HG03439 (cell line): ENCODE measurements at regions not wholly inside any gene's neighbourhood (a gene's known extent, or its start where the extent isn't known, plus 50 kb on each side); places are given as distances from the start of the nearest gene placed in this dataset.

Experiments
- ATAC-seq: cut with Tn5 transposase; IDR thresholded peaks from one replicate; pipeline ENCODE4 v1.9.1; 2021; ENCODE audit warnings: mild to moderate bottlenecking, moderate library complexity; ENCODE audit not compliant: unreplicated experiment

GRCh38 chr7:145665499-145666258 lies 450.9 kb upstream of the CNTNAP2 start:
- no peak for ATAC-seq

GRCh38 chr7:145655666-145656065 lies 460.9 kb upstream of the CNTNAP2 start:
- no peak for ATAC-seq

- no peak for ATAC-seq
These were observed 471.5 kb upstream of the CNTNAP2 start for GRCh38 chr7:145645135-145645515.

- no peak for ATAC-seq
These were observed 472.0 kb upstream of the CNTNAP2 start for GRCh38 chr7:145644426-145645134.

- ATAC-seq: no peak
These were observed 472.6 kb upstream of the CNTNAP2 start for GRCh38 chr7:145643981-145644380.

- no peak for ATAC-seq
These were observed 483.1 kb upstream of the CNTNAP2 start for GRCh38 chr7:145633513-145633912.

- no peak for ATAC-seq
These were observed 492.0 kb upstream of the CNTNAP2 start for GRCh38 chr7:145624618-145625017.

- no peak for ATAC-seq
These were observed 510.6 kb upstream of the CNTNAP2 start for GRCh38 chr7:145605963-145606362.

GRCh38 chr7:145599376-145599775 lies 517.2 kb upstream of the CNTNAP2 start:
- no peak for ATAC-seq

- ATAC-seq: no peak
These were observed 532.2 kb upstream of the CNTNAP2 start for GRCh38 chr7:145584401-145584800.

GRCh38 chr7:145582742-145583303 lies 533.8 kb upstream of the CNTNAP2 start:
- ATAC-seq: no peak

- ATAC-seq: no peak
These were observed 558.8 kb upstream of the CNTNAP2 start for GRCh38 chr7:145557805-145558204.

- ATAC-seq: no peak
These were observed 573.4 kb upstream of the CNTNAP2 start for GRCh38 chr7:145543242-145543641.

GRCh38 chr7:145539910-145540309 lies 576.7 kb upstream of the CNTNAP2 start:
- no peak for ATAC-seq

GRCh38 chr7:145534301-145534700 lies 582.3 kb upstream of the CNTNAP2 start:
- no peak for ATAC-seq

- no peak for ATAC-seq
These were observed 596.3 kb upstream of the CNTNAP2 start for GRCh38 chr7:145520284-145520683.

- no peak for ATAC-seq
These were observed 605.6 kb upstream of the CNTNAP2 start for GRCh38 chr7:145511004-145511403.

- no peak for ATAC-seq
These were observed 618.6 kb upstream of the CNTNAP2 start for GRCh38 chr7:145497911-145498525.

GRCh38 chr7:145490356-145490755 lies 626.2 kb upstream of the CNTNAP2 start:
- ATAC-seq: no peak

GRCh38 chr7:145489609-145490008 lies 627.0 kb upstream of the CNTNAP2 start:
- ATAC-seq: no peak

- ATAC-seq: no peak
These were observed 627.8 kb upstream of the CNTNAP2 start for GRCh38 chr7:145488816-145489215.

- no peak for ATAC-seq
These were observed 634.6 kb upstream of the CNTNAP2 start for GRCh38 chr7:145481985-145482384.
